DND-41 (cell line): ENCODE measurements at regions not wholly inside any gene's neighbourhood (a gene's known extent, or its start where the extent isn't known, plus 50 kb on each side); places are given as distances from the start of the nearest gene placed in this dataset.

ENCODE experiments used
- EZH2 ChIP-seq: IDR thresholded peaks from 3 replicates; pipeline ENCODE4 v1.6.1; 2012; ENCODE audit warnings: borderline replicate concordance, low read depth, mild to moderate bottlenecking, moderate library complexity, low read length, inconsistent platforms; ENCODE audit not compliant: severe bottlenecking
- TF ChIP-seq, protein P1 (sequence below): IDR thresholded peaks from 2 replicates; pipeline ENCODE4 v1.5.1; 2012; ENCODE audit warnings: borderline replicate concordance, low read length, moderate library complexity, mild to moderate bottlenecking; ENCODE audit not compliant: poor library complexity, severe bottlenecking; ENCODE audit errors: extremely low read depth

DNA sequence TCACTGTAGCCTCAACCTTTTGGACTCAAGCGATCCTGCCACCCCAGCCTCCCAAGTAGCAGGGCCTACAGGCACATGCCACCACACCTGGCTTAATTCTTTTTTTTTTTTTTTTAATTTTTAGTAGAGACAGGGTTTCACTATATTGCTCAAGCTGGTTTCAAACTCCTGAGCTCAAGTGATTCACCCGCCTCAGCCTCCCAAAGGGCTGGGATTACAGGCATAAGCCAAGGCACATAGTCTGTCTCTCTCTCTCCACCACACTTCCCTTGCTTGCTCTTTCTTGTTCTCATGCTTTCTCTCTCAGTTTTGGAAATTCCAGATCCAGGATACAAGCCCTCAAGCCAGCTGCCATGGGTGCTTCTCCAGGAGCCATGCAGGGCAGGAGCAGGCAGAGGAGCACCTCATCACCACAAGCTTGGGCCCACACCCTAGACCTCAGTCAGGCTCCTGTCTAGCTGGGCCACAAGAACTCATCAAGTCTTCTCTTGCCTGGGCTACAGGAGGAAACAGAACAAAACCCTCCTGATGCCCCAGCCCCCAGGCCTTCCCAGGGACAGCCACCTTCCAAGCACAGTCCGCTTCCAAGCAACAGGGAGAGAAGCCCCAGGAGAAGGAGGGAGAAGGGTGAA is 145.3 kb upstream of the LPP start:
- TF ChIP-seq, protein P1, sequence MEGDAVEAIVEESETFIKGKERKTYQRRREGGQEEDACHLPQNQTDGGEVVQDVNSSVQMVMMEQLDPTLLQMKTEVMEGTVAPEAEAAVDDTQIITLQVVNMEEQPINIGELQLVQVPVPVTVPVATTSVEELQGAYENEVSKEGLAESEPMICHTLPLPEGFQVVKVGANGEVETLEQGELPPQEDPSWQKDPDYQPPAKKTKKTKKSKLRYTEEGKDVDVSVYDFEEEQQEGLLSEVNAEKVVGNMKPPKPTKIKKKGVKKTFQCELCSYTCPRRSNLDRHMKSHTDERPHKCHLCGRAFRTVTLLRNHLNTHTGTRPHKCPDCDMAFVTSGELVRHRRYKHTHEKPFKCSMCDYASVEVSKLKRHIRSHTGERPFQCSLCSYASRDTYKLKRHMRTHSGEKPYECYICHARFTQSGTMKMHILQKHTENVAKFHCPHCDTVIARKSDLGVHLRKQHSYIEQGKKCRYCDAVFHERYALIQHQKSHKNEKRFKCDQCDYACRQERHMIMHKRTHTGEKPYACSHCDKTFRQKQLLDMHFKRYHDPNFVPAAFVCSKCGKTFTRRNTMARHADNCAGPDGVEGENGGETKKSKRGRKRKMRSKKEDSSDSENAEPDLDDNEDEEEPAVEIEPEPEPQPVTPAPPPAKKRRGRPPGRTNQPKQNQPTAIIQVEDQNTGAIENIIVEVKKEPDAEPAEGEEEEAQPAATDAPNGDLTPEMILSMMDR, result no peak
- TF ChIP-seq EZH2, result no peak
